HEK293T (cell line): ENCODE measurements at regions not wholly inside any gene's neighbourhood (a gene's known extent, or its start where the extent isn't known, plus 50 kb on each side); places are given as distances from the start of the nearest gene placed in this dataset.
"Not testable (repeated sequence)": the region's sequence is repeated elsewhere in the genome, so short reads cannot be mapped to it uniquely, and the experiment has no call there.

ENCODE experiments used
- BHLHE40 ChIP-seq: fragments of 450-650 bp; IDR thresholded peaks from 2 replicates; pipeline ENCODE4 v1.6.1; 2016; ENCODE audit warnings: mild to moderate bottlenecking, moderate library complexity, borderline replicate concordance
- CTBP1 ChIP-seq: fragments of 450-650 bp; IDR thresholded peaks from 2 replicates; pipeline ENCODE4 v1.6.1; 2016; ENCODE audit warnings: borderline replicate concordance
- FOXA1 ChIP-seq: fragments of 450-650 bp; IDR thresholded peaks from 2 replicates; pipeline ENCODE4 v1.6.1; 2016; ENCODE audit warnings: mild to moderate bottlenecking
- FOXK2 ChIP-seq: fragments of 450-650 bp; IDR thresholded peaks from 2 replicates; pipeline ENCODE4 v1.6.1; 2016; ENCODE audit warnings: mild to moderate bottlenecking
- FOXM1 ChIP-seq: fragments of 450-650 bp; IDR thresholded peaks from 2 replicates; pipeline ENCODE4 v1.6.1; 2017; ENCODE audit warnings: mild to moderate bottlenecking, borderline replicate concordance
- HDGF ChIP-seq: fragments of 450-650 bp; IDR thresholded peaks from 2 replicates; pipeline ENCODE4 v1.6.1; 2017; ENCODE audit warnings: antibody characterized with exemption, borderline replicate concordance
- L3MBTL2 ChIP-seq: fragments of 450-650 bp; conservative IDR thresholded peaks from 2 replicates; pipeline ENCODE4 v1.6.1; 2016; ENCODE audit warnings: mild to moderate bottlenecking
- LEF1 ChIP-seq: fragments of 450-650 bp; IDR thresholded peaks from 2 replicates; pipeline ENCODE4 v1.6.1; 2017; ENCODE audit warnings: mild to moderate bottlenecking, borderline replicate concordance
- NFRKB ChIP-seq: fragments of 450-650 bp; IDR thresholded peaks from 2 replicates; pipeline ENCODE4 v1.6.1; 2016; ENCODE audit warnings: mild to moderate bottlenecking, moderate library complexity
- SP1 ChIP-seq: fragments of 450-650 bp; IDR thresholded peaks from 2 replicates; pipeline ENCODE4 v1.6.1; 2017
- TARDBP ChIP-seq: fragments of 450-650 bp; IDR thresholded peaks from 2 replicates; pipeline ENCODE4 v1.6.1; 2016
- ZNF384 ChIP-seq: fragments of 450-650 bp; IDR thresholded peaks from 2 replicates; pipeline ENCODE4 v1.6.1; 2016
- TF ChIP-seq, protein P1 (sequence below): fragments of 450-650 bp; IDR thresholded peaks from 2 replicates; pipeline ENCODE4 v1.6.1; 2016

DNA sequence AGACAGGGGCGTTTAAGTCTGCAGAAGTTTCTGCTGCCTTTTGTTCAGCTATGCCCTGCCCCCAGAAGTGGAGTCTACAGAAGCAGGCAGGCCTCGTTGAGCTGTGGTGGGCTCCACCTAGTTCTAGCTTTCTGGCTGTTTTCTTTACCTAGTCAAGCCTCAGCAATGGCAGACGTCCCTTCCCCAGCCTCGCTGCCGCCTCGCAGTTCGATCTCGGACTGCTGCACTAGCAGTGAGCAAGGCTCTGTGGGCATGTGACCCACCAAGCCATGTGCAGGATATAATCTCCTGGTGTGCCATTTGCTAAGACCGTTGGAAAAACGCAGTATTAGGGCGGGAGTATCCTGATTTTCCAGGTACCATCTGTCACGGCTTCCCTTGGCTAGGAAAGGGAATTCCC, 742.7 kb upstream of the NRXN1 start:
- not testable (repeated sequence) for TF ChIP-seq SP1, FOXM1, FOXK2, L3MBTL2, CTBP1, LEF1, FOXA1, TARDBP, ZNF384, HDGF, BHLHE40, NFRKB
- TF ChIP-seq, protein P1, sequence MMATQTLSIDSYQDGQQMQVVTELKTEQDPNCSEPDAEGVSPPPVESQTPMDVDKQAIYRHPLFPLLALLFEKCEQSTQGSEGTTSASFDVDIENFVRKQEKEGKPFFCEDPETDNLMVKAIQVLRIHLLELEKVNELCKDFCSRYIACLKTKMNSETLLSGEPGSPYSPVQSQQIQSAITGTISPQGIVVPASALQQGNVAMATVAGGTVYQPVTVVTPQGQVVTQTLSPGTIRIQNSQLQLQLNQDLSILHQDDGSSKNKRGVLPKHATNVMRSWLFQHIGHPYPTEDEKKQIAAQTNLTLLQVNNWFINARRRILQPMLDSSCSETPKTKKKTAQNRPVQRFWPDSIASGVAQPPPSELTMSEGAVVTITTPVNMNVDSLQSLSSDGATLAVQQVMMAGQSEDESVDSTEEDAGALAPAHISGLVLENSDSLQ: not testable (repeated sequence)
